ENCODE measurements at regions not wholly inside any gene's neighbourhood (a gene's known extent, or its start where the extent isn't known, plus 50 kb on each side); places are given as distances from the start of the nearest gene placed in this dataset.

DNA sequence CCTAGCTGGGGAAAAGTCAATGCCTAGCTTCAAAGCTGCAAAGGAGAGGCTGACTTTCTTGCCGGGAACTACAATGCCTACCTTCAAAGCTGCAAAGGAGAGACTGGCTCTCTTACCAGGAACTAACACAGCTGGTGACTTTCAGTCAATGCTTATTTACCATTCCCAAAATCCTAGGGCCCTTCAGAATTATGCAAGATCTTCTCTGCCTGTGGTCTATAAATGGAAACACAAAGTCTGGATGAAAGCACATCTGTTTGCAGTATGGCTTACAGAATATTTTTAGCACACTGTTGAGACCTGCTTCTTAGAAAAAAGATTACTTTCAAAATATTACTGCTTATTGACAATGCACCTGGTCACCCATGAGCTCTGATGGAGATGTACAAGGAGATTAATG is 259.4 kb downstream of the PLK2 start:
- intact Hi-C loops (cut with micrococcal nuclease; ENCODE audit: unreplicated experiment): loop anchor here (5.0 kb wide), 1 partner anchor 262 kb away; the partner anchor contains the start of gene PLK2
- H3K27me3 ChIP-seq (replicated peaks; ENCODE audit: control insufficient read depth, insufficient read depth, low read length): no peaks in the 10 kb centered on the region
- no peaks in the 10 kb centered on the region for H3K36me3 ChIP-seq (ENCODE audit: control insufficient read depth, insufficient read depth, low read length)
- TF ChIP-seq, protein P1, sequence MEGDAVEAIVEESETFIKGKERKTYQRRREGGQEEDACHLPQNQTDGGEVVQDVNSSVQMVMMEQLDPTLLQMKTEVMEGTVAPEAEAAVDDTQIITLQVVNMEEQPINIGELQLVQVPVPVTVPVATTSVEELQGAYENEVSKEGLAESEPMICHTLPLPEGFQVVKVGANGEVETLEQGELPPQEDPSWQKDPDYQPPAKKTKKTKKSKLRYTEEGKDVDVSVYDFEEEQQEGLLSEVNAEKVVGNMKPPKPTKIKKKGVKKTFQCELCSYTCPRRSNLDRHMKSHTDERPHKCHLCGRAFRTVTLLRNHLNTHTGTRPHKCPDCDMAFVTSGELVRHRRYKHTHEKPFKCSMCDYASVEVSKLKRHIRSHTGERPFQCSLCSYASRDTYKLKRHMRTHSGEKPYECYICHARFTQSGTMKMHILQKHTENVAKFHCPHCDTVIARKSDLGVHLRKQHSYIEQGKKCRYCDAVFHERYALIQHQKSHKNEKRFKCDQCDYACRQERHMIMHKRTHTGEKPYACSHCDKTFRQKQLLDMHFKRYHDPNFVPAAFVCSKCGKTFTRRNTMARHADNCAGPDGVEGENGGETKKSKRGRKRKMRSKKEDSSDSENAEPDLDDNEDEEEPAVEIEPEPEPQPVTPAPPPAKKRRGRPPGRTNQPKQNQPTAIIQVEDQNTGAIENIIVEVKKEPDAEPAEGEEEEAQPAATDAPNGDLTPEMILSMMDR (IDR thresholded peaks at IDR 0.05; ENCODE audit: insufficient read depth in 1 of 2, low read depth in 1 of 2, low read length in 1 of 2, severe bottlenecking in 1 of 2, unreplicated experiment in 1 of 2): no peak
- no peaks in the 10 kb centered on the region for H3K4me1 ChIP-seq
- no peak overlapping the region for H3K27ac Mint-ChIP-seq (ENCODE audit: unreplicated experiment)
- H3K27me3 Mint-ChIP-seq (ENCODE audit: insufficient read depth, unreplicated experiment): no peaks in the 10 kb centered on the region
- H3K36me3 Mint-ChIP-seq (ENCODE audit: insufficient read depth, unreplicated experiment): peaks cover 6% of the 10 kb centered on the region
- no peak overlapping the region for H3K4me3 ChIP-seq (ENCODE audit: low read depth, low read length)
- no peak overlapping the region for H3K4me3 Mint-ChIP-seq (ENCODE audit: unreplicated experiment)
- ChIA-PET CTCF (interaction anchor here (1.2 kb wide), 1 partner anchor 421 kb away, joined by 3 read pairs; no protein-coding TSS in a partner anchor), POLR2A (no interaction called here)
- DNase-seq: no peak
- peaks cover 9% of the 10 kb centered on the region for H3K9me3 Mint-ChIP-seq (ENCODE audit: unreplicated experiment)
- no TSS peak for BruUV-seq (replicated peaks)
- H3K9me3 ChIP-seq: peaks cover 9% of the 10 kb centered on the region
- no peaks in the 10 kb centered on the region for H3K4me1 Mint-ChIP-seq (ENCODE audit: low read depth, unreplicated experiment)

- ChIA-PET CTCF (no interaction called here), POLR2A (no interaction called here)
- no peaks in the 10 kb centered on the region for H3K4me1 Mint-ChIP-seq (ENCODE audit: low read depth, unreplicated experiment)
- H3K4me3 ChIP-seq (ENCODE audit: low read depth, low read length): no peak overlapping the region
- peaks cover 11% of the 10 kb centered on the region for H3K9me3 Mint-ChIP-seq (ENCODE audit: unreplicated experiment)
- H3K4me1 ChIP-seq: no peaks in the 10 kb centered on the region
- no peaks in the 10 kb centered on the region for H3K36me3 ChIP-seq (ENCODE audit: control insufficient read depth, insufficient read depth, low read length)
- no peak overlapping the region for H3K4me3 Mint-ChIP-seq (ENCODE audit: unreplicated experiment)
- BruUV-seq (replicated peaks): no TSS peak
- no peaks in the 10 kb centered on the region for H3K27me3 ChIP-seq (replicated peaks; ENCODE audit: control insufficient read depth, insufficient read depth, low read length)
- DNase-seq: no peak
- intact Hi-C loops (cut with micrococcal nuclease; ENCODE audit: unreplicated experiment): no loop called here
- H3K27me3 Mint-ChIP-seq (ENCODE audit: insufficient read depth, unreplicated experiment): no peaks in the 10 kb centered on the region
- TF ChIP-seq, protein P1 (IDR thresholded peaks at IDR 0.05; ENCODE audit: insufficient read depth in 1 of 2, low read depth in 1 of 2, low read length in 1 of 2, severe bottlenecking in 1 of 2, unreplicated experiment in 1 of 2): no peak
- peaks cover 6% of the 10 kb centered on the region for H3K36me3 Mint-ChIP-seq (ENCODE audit: insufficient read depth, unreplicated experiment)
- peaks cover 9% of the 10 kb centered on the region for H3K9me3 ChIP-seq
- H3K27ac Mint-ChIP-seq (ENCODE audit: unreplicated experiment): no peak overlapping the region
Measured at GRCh38 chr5:58199087-58199486, 260.8 kb downstream of the PLK2 start.

GRCh38 chr5:58198330-58198729 is 261.6 kb downstream of the PLK2 start:
- Histone ChIP-seq H3K9me3 (peaks cover 9% of the 10 kb centered on the region), H3K4me1 (no peaks in the 10 kb centered on the region), H3K4me3 (ENCODE audit: low read depth, low read length) (no peak overlapping the region), H3K36me3 (ENCODE audit: control insufficient read depth, insufficient read depth, low read length) (no peaks in the 10 kb centered on the region), H3K27me3 (replicated peaks; ENCODE audit: control insufficient read depth, insufficient read depth, low read length) (no peaks in the 10 kb centered on the region)
- ChIA-PET CTCF (no interaction called here), POLR2A (no interaction called here)
- no peaks in the 10 kb centered on the region for H3K27me3 Mint-ChIP-seq (ENCODE audit: insufficient read depth, unreplicated experiment)
- no peak for DNase-seq
- no peak overlapping the region for H3K4me3 Mint-ChIP-seq (ENCODE audit: unreplicated experiment)
- H3K4me1 Mint-ChIP-seq (ENCODE audit: low read depth, unreplicated experiment): no peaks in the 10 kb centered on the region
- intact Hi-C loops (cut with micrococcal nuclease; ENCODE audit: unreplicated experiment): no loop called here
- TF ChIP-seq, protein P1 (IDR thresholded peaks at IDR 0.05; ENCODE audit: insufficient read depth in 1 of 2, low read depth in 1 of 2, low read length in 1 of 2, severe bottlenecking in 1 of 2, unreplicated experiment in 1 of 2): no peak
- BruUV-seq (replicated peaks): no TSS peak
- peaks cover 6% of the 10 kb centered on the region for H3K36me3 Mint-ChIP-seq (ENCODE audit: insufficient read depth, unreplicated experiment)
- no peak overlapping the region for H3K27ac Mint-ChIP-seq (ENCODE audit: unreplicated experiment)
- peaks cover 11% of the 10 kb centered on the region for H3K9me3 Mint-ChIP-seq (ENCODE audit: unreplicated experiment)
